ENCODE measurements at regions not wholly inside any gene's neighbourhood (a gene's known extent, or its start where the extent isn't known, plus 50 kb on each side); places are given as distances from the start of the nearest gene placed in this dataset.

GRCh38 chr9:20289423-20290010 is 332.8 kb downstream of the MLLT3 start:
- TF ChIP-seq CTCF (IDR thresholded peaks at IDR 0.05; ENCODE audit: insufficient read depth, low read depth, low read length) (no peak), EZH2 (IDR thresholded peaks at IDR 0.05; ENCODE audit: insufficient read depth, low read length) (no peak)

All from astrocyte (in vitro differentiated cells and primary cell).